ENCODE measurements at regions not wholly inside any gene's neighbourhood (a gene's known extent, or its start where the extent isn't known, plus 50 kb on each side); places are given as distances from the start of the nearest gene placed in this dataset.

- no peak for TF ChIP-seq CTCF (IDR thresholded peaks at IDR 0.05; ENCODE audit: borderline replicate concordance, insufficient read depth, low read depth, low read length)
- no peak overlapping the region for H3K4me3 ChIP-seq (ENCODE audit: low read depth, low read length)
Measured at GRCh38 chr1:224791362-224791941, 138.0 kb upstream of the DNAH14 start.

GRCh38 chr1:224795591-224795990, 133.9 kb upstream of the DNAH14 start:
- no peak overlapping the region for H3K4me3 ChIP-seq (ENCODE audit: low read depth, low read length)
- TF ChIP-seq CTCF (IDR thresholded peaks at IDR 0.05; ENCODE audit: borderline replicate concordance, insufficient read depth, low read depth, low read length) = no peak

GRCh38 chr1:224799083-224799482, 130.4 kb upstream of the DNAH14 start:
- no peak overlapping the region for H3K4me3 ChIP-seq (ENCODE audit: low read depth, low read length)
- TF ChIP-seq CTCF (IDR thresholded peaks at IDR 0.05; ENCODE audit: borderline replicate concordance, insufficient read depth, low read depth, low read length) = no peak

- no peak for TF ChIP-seq CTCF (IDR thresholded peaks at IDR 0.05; ENCODE audit: borderline replicate concordance, insufficient read depth, low read depth, low read length)
- H3K4me3 ChIP-seq (ENCODE audit: low read depth, low read length) = no peak overlapping the region
Measured at GRCh38 chr1:224800486-224801119, 128.9 kb upstream of the DNAH14 start.

- no peak overlapping the region for H3K4me3 ChIP-seq (ENCODE audit: low read depth, low read length)
- TF ChIP-seq CTCF (IDR thresholded peaks at IDR 0.05; ENCODE audit: borderline replicate concordance, insufficient read depth, low read depth, low read length) = no peak
Measured at GRCh38 chr1:224801844-224802490, 127.5 kb upstream of the DNAH14 start.

- no peak for TF ChIP-seq CTCF (IDR thresholded peaks at IDR 0.05; ENCODE audit: borderline replicate concordance, insufficient read depth, low read depth, low read length)
- H3K4me3 ChIP-seq (ENCODE audit: low read depth, low read length) = no peak overlapping the region
Measured at GRCh38 chr1:224802617-224803016, 126.9 kb upstream of the DNAH14 start.

GRCh38 chr1:224804220-224804619, 125.3 kb upstream of the DNAH14 start:
- no peak for TF ChIP-seq CTCF (IDR thresholded peaks at IDR 0.05; ENCODE audit: borderline replicate concordance, insufficient read depth, low read depth, low read length)
- no peak overlapping the region for H3K4me3 ChIP-seq (ENCODE audit: low read depth, low read length)
